ENCODE measurements at regions not wholly inside any gene's neighbourhood (a gene's known extent, or its start where the extent isn't known, plus 50 kb on each side); places are given as distances from the start of the nearest gene placed in this dataset.

- no peak for DNase-seq (ENCODE audit: low spot score)
Measured at GRCh38 chr15:46315434-46315833, 680.6 kb downstream of the SQOR start.

GRCh38 chr15:46316024-46316423 is 681.2 kb downstream of the SQOR start:
- no peak for DNase-seq (ENCODE audit: low spot score)

GRCh38 chr15:46317029-46317428 is 682.2 kb downstream of the SQOR start:
- DNase-seq (ENCODE audit: low spot score) = no peak

- no peak for DNase-seq (ENCODE audit: low spot score)
Measured at GRCh38 chr15:46322753-46323152, 687.9 kb downstream of the SQOR start.

- DNase-seq (ENCODE audit: low spot score) = no peak
Measured at GRCh38 chr15:46326173-46326572, 691.3 kb downstream of the SQOR start.

- no peak for DNase-seq (ENCODE audit: low spot score)
Measured at GRCh38 chr15:46328821-46329220, 694.0 kb downstream of the SQOR start.

- no peak for DNase-seq (ENCODE audit: low spot score)
Measured at GRCh38 chr15:46329876-46330275, 695.0 kb downstream of the SQOR start.

GRCh38 chr15:46331546-46331945 is 696.7 kb downstream of the SQOR start:
- no peak for DNase-seq (ENCODE audit: low spot score)

- no peak for DNase-seq (ENCODE audit: low spot score)
Measured at GRCh38 chr15:46343196-46343935, 708.5 kb downstream of the SQOR start.

GRCh38 chr15:46344115-46344724 is 709.4 kb downstream of the SQOR start:
- no peak for DNase-seq (ENCODE audit: low spot score)

- DNase-seq (ENCODE audit: low spot score) = no peak
Measured at GRCh38 chr15:46344915-46345314, 710.1 kb downstream of the SQOR start.

GRCh38 chr15:46354443-46354842 is 719.6 kb downstream of the SQOR start:
- DNase-seq (ENCODE audit: low spot score) = no peak

- DNase-seq (ENCODE audit: low spot score) = no peak
Measured at GRCh38 chr15:46365572-46365971, 730.7 kb downstream of the SQOR start.

- no peak for DNase-seq (ENCODE audit: low spot score)
Measured at GRCh38 chr15:46366360-46367007, 731.7 kb downstream of the SQOR start.

GRCh38 chr15:46383978-46384377 is 749.1 kb downstream of the SQOR start:
- no peak for DNase-seq (ENCODE audit: low spot score)

GRCh38 chr15:46386356-46386755 is 751.5 kb downstream of the SQOR start:
- no peak for DNase-seq (ENCODE audit: low spot score)

GRCh38 chr15:46389739-46390138 is 754.9 kb downstream of the SQOR start:
- no peak for DNase-seq (ENCODE audit: low spot score)

GRCh38 chr15:46394463-46394862 is 759.6 kb downstream of the SQOR start:
- no peak for DNase-seq (ENCODE audit: low spot score)

- DNase-seq (ENCODE audit: low spot score) = no peak
Measured at GRCh38 chr15:46408312-46408711, 773.5 kb downstream of the SQOR start.

- no peak for DNase-seq (ENCODE audit: low spot score)
Measured at GRCh38 chr15:46409841-46410301, 775.0 kb downstream of the SQOR start.

GRCh38 chr15:46410705-46411104 is 775.9 kb downstream of the SQOR start:
- DNase-seq (ENCODE audit: low spot score) = no peak

GRCh38 chr15:46411900-46412299 is 777.1 kb downstream of the SQOR start:
- DNase-seq (ENCODE audit: low spot score) = no peak

- no peak for DNase-seq (ENCODE audit: low spot score)
Measured at GRCh38 chr15:46413799-46414198, 779.0 kb downstream of the SQOR start.

Measured in LoVo (cell line).